Astrocyte of the cerebellum (primary cell): ENCODE measurements at regions not wholly inside any gene's neighbourhood (a gene's known extent, or its start where the extent isn't known, plus 50 kb on each side); places are given as distances from the start of the nearest gene placed in this dataset.

Experiments
- DNase-seq: peaks from one replicate; pipeline ENCODE4 v3.0.0-alpha.2; 2011; ENCODE audit warnings: low read depth
- H3K4me3 ChIP-seq: 2 replicates; pipeline ENCODE4 v1.5.1; 2011; ENCODE audit warnings: mild to moderate bottlenecking, low read depth, low read length, moderate library complexity
- CTCF ChIP-seq: IDR thresholded peaks from 2 replicates; pipeline ENCODE4 v1.5.1; 2012; ENCODE audit warnings: low read length, low read depth, moderate library complexity, mild to moderate bottlenecking; ENCODE audit errors: missing control alignments
- in situ Hi-C: cut with HindIII; loops from 2 replicates; pipeline ENCODE4 v1.10.0; 2017; ENCODE audit warnings: low sequenced_read_pairs

DNA sequence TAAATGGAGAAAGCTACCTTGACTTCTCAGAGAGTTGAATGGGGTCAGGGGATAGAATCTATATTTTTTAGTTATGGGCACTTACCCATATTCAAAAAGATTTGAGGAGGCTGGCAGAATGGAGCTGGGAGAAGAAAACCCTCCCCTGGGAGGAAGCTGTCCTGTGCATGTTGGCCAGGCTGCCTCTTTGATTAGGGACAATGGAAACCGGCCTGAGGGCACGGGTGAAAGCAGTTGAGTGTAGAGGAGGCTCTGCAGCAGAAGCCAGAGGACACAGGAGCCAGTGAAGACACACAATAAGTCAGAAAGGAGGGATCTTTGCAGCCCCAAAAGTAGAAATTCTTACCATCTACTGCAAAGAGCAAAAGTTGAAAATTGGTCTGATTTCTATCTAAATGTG is 66.6 kb upstream of the B3GAT1 start:
- in situ Hi-C loops: no loop called here
- no peak overlapping the region for H3K4me3 ChIP-seq
- no peak for DNase-seq
- no peak for TF ChIP-seq CTCF

DNA sequence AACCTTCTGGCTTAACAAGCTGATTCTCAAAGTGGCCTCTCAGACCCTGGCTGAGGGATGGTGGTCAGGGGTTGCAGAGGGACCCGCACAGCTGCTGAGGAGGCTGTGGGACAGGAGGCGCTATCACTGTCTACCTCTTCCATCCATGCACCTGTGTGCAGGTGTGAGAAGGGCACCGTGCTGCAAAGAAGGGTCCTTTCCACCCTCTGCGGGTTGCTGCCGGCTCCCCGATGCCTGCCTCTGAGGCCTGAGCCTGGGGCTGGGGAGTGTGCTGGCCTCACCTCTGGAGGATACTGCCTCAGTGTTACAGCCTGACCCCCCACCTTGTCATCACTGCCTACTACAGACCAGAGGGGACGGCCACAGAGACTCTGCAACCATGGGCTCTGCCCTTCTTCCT is 66.1 kb upstream of the B3GAT1 start:
- H3K4me3 ChIP-seq: no peak overlapping the region
- no peak for TF ChIP-seq CTCF
- DNase-seq: no peak
- in situ Hi-C loops: no loop called here

- in situ Hi-C loops: no loop called here
- DNase-seq: no peak
- TF ChIP-seq CTCF: no peak
- H3K4me3 ChIP-seq: no peak overlapping the region
These were observed 65.4 kb upstream of the B3GAT1 start for GRCh38 chr11:134477486-134477885.

GRCh38 chr11:134476435-134477021 is 64.5 kb upstream of the B3GAT1 start:
- no peak for TF ChIP-seq CTCF
- H3K4me3 ChIP-seq: no peak overlapping the region
- in situ Hi-C loops: no loop called here
- DNase-seq: no peak

DNA sequence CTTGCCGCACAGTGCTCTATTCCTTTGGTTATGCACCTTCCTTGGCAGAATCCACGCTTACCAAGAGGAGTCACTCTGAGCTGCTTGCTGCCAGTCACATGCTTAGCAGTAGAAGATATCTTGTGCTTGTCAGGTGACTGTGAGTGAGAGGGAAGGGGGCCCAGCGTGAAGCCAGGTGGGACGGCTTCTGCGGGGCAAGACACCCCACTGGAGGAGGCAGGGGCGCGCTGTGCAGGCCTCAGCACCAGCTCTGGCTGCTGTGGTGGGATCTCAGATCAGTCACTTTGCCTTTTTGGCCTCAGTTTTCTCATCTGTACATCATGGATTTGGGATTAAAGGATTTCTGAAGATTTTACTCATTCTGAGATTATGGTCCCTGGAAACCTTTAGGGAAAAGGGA is 63.9 kb upstream of the B3GAT1 start:
- no peak for DNase-seq
- H3K4me3 ChIP-seq: no peak overlapping the region
- in situ Hi-C loops: no loop called here
- no peak for TF ChIP-seq CTCF

DNA sequence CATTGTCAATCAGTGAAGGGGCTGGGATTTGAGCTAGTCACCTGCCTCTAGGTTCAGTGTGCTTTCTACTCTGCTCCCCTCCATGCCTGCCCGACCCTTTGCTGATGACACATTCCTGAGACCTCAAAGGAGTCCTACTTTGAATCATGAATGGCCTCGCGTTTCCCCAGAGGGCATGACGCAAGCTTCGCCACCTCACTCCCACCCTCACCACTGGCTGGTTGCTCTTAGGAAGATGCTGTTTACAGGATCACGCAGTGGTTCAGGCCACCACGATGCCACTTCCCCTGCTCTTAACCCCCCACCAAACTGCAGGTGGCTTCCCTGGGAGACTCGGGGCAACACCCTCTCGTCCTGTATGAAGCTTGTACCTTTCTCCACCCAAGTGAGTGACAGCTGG is 62.9 kb upstream of the B3GAT1 start:
- in situ Hi-C loops: no loop called here
- no peak overlapping the region for H3K4me3 ChIP-seq
- no peak for TF ChIP-seq CTCF
- DNase-seq: no peak
